Stimulated activated CD4-positive, alpha-beta T cell treated with anti-CD3 and anti-CD28 coated beads, Interleukin-1b, Interleukin-23, amount 100 ng/mL, for 24 hours (primary cell): ENCODE measurements at regions not wholly inside any gene's neighbourhood (a gene's known extent, or its start where the extent isn't known, plus 50 kb on each side); places are given as distances from the start of the nearest gene placed in this dataset.
"Not testable (repeated sequence)": the region's sequence is repeated elsewhere in the genome, so short reads cannot be mapped to it uniquely, and the experiment has no call there.

Experiments used
- DNase-seq, 4 experiments: peaks; one replicate each; pipeline ENCODE4 v3.0.0-alpha.2; 2020; ENCODE audit warnings: low read depth in 4 of 4, low spot score in 1 of 4

DNA sequence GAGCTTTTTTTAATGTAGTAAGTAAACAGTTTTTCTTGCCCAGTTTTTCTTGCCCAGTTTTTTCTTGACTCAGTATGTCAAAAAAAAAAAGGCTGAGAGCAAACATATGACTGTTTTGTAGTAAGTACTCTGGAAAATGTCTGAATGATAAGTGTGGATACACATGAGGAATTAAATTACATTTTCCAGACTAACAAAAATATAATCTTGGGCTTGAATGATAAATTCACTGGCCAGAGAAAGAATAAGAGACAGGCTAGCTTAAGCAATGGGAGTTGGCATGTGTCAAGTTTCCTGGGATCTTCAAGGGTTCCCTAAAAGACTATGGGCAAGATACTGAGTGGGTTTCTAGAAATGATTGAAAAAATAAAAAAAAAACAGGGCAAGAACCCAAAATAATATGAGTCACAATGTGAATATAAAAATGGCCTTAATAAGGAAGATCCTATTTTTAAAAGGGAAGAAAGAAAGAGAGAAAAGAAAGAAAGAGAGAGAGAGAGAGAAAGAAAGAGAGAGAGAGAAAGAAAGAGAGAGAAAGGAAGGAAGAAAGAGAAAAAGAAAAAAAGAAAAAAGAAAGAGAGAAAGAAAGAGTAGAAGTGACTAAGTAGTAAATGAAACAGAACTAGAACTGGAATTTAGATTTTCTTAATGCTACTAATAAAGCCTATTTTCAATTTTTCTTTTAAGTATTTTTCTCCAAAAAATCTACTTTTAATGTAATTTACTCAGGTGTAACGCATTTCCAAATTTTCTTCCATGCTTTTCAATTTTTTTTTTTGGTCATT lies 60.2 kb downstream of the TFPI2 start:
- no peak for DNase-seq

DNA sequence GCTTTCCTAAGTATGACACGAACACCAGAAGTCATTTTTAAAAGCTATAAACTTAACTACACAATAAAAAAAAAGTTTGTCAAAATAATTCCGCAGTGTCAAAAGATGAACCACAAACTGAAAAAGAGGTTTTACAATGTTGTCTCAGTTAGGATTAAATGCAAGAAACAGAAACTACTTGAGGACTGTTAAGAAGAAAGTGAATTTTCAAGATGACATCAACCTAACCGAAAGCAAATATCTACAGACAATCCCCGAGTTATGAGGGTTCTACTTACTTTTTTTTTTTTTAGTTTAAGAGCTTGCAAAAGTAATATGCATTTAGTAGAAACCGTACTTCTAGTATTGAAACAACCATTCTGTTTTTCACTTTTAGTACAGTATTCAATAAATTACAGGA lies 62.3 kb downstream of the TFPI2 start:
- no peak for DNase-seq

DNA sequence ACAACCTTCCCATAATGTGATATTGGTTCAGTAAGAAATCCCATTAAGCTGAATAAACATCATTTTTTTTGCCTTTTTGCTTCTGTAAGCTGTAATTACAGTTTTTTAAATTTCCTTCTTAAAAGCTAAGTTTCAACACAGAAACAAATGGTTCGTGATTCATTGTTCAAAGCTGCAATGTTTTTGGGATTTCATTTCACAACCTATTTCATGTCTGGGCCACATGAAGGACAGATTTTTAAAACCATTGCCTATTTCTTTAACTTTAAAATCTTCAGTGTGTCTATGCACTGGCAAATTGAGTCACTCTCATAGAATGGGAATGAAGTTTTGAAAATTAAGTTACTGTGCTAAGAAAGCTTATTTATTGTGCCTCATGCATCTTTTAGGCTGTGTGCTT lies 66.9 kb downstream of the TFPI2 start:
- DNase-seq: no peak

DNA sequence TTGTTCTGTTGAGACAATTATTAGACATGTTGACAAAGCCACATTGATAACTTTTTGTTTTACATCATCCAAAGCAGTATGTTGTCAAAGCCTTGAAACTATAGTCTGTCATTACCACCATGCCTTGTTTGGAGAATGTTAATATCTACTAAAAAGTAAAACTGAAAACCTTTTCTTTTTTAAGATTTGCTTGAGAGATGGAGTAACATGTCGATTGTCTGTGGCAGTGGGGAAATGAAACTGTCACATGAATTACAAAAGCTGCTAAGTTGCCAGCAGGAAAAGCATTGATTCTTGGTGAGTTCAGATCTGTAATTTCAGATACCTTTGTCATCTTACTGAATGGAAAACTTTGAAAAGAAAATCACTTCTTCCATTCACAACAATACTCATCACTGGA lies 69.1 kb downstream of the TFPI2 start:
- no peak for DNase-seq

DNA sequence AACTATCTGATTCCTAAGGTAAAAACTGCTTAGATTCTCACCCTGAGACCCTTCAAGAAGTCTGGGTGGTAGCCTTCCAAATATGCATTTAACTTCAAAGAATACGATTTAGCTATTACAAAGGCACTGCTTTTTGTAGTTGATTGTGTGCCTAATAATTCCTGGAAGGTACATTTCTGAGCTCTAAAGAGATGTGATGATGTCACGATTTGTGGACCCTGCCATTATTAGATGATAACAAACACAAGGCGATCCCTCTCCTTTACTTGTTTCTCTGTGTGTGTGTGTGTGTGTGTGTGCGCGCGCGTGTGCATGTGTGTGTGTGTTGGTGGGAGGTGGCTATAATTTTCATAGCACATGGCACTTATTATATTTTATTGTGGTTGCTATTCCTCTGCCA lies 70.9 kb downstream of the TFPI2 start:
- no peak for DNase-seq

DNA sequence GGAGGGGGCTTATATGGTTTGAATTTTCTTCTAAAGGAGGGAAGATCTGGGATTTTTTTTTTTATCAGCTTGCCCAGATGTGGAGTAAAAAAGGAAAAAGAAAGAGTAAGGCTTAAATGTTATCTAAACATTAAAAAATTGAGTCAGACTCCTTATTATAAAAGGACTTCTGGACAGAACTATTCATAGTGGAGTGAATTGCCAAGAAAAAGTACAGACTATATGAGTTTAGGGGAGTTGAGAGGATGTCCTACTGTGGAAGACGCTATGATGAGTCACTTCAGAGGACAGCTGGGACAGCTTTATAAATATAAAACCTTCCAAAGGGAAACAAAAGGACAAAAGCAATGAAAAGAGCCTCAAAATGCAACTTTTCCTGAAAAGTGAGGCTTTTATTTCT lies 73.0 kb downstream of the TFPI2 start:
- DNase-seq: no peak

DNA sequence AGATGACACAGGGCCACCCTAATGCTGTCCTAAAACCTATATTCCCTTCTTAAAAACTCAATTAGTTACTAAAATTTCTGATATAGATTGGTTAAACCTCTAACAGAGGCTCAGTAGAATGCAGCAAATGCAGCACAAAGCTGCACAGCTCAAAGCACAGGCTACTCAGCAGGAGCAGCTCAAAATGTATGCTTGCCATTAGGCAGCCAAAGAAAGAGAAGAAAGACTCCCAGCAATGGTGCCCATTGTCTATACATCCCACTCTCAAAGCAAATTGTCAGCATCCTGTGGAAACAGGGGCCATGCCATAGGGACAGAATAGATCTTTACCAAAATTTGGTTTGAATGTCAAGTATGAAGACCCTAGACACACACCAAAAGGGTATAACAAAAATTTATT lies 73.5 kb downstream of the TFPI2 start:
- DNase-seq: no peak

DNA sequence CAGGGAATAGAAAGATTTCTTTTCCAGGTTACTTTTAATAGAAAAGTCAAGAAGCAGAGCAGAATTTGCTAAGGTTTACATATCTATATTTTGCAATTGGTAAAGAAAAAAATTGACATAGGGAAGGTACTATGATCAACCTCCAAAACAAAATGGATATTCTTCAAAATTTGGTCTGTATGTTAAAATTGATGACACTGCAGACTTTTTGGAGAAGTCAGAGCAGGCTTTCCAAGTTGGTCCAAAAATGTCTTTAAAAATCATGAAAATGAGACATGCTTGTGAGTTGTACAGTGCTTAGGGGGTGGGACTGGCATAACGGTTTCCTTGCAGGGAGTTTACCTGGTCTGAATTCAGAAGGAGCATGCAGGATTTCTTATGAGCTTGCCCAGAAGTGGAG lies 77.0 kb downstream of the TFPI2 start:
- no peak for DNase-seq

DNA sequence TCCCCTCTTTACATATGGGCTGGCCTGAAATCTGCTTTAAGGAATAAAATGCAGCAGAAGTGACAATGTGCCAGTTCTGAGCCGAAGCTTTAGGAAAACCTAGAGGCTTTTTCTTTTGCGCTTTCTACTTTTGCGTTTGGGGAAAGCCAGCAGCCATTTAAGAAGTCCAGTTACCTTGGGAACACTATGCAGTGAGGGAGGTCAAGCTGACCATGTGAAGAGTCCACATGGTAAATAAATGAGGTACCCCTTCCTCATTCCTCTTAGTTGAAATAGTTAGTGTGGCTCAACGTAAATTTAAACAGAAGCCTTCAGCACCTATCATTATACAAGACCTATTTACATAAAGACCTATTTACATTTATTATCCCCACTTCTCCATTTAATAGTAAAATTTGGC lies 78.5 kb downstream of the TFPI2 start:
- DNase-seq: no peak

DNA sequence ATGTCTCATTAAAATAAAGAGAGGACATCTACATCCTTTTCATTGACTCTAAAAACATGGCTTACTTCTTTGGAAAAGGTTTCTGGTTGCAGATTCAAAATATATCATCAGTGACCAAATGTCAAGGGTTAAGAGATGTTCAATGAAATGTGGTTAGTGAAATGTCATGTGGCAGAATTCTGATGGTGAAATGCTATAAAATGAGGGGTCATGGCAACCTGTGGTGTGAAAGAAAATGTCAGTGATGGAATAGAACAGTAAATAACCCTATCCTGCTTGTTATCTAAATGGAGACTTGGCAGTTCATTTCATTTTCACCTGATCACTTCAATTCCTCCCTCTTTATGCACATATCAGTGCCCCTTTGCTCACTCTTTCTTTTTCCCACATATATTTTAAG lies 79.4 kb downstream of the TFPI2 start:
- no peak for DNase-seq

DNA sequence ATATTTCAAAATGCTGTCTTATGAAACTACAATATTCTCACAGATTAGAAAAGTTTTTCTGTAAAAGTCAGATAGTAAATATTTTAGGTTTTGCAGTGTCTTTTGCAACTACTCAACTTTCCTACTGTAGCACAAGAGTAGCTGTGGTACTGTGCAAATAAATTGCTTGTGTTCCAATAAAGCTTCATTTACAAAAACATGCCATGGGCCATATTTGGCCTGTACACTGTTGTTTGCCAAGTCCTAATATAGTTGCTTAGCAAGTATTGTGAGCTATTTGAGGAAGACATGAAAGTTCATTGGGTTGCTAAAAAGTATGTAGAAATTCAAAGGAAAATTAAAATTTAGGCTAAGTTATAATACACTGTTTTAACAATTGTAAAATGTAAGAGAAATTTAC lies 80.0 kb downstream of the TFPI2 start:
- no peak for DNase-seq

DNA sequence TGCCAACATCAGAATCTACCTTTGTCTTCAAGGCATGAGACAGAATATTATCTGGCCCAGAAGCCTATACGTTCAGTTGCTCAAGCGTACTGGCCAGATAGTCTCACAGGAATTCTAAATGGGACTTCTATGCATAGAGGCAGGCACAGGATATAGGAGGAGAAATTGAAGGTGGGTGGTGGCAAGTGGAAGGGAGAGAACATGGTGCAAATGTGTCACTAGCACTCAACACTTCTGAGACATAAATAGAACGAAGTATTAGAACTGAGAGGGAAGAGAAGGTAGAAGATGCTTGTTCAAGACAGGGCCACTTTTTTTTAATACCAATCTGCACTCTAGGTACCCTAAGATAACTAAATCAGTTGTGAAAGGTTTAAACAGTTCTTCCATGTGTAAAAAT lies 85.8 kb downstream of the TFPI2 start:
- no peak for DNase-seq

DNA sequence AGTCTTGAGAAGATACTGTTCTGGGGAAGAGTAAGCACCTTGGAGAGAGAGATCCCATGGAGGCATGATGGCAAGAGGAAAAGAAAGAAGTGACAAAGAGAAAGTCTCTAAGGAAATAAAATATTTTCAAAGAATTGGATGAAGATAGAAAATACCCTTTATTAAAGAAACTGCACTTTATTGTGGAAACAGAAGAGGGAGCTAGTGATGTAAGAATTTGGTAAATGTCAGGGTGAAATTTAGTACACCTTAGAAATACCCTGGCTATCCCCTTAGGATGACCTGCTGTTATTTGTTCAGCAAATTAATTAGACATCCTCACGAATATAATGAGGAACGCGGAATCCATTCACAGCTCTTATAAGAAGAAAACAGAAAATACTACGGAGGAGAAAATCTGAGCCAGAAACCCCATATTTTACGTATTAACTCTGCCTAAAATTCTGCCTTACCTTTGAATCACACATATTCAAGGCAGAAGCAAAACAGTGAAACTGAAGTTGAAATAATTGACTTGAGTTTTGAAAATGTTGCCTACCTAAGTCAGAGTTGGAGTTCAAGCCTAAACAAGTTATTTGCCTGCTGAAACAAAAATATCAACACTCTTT lies 90.7 kb downstream of the TFPI2 start:
- no peak for DNase-seq

DNA sequence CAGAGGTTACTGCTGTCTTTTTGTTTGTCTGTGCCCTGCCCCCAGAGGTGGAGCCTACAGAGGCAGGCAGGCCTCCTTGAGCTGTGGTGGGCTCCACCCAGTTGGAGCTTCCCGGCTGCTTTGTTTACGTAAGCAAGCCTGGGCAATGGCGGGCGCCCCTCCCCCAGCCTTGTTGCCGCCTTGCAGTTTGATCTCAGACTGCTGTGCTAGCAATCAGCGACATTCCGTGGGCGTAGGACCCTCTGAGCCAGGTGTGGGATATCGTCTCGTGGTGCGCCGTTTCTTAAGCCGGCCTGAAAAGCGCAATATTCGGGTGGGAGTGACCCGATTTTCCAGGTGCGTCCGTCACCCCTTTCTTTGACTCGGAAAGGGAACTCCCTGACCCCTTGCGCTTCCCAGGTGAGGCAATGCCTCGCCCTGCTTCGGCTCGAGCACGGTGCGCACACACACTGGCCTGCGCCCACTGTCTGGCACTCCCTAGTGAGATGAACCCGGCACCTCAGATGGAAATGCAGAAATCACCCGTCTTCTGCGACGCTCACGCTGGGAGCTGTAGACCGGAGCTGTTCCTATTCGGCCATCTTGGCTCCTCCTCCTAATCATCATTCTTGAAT lies 97.4 kb downstream of the TFPI2 start:
- not testable (repeated sequence) for DNase-seq

DNA sequence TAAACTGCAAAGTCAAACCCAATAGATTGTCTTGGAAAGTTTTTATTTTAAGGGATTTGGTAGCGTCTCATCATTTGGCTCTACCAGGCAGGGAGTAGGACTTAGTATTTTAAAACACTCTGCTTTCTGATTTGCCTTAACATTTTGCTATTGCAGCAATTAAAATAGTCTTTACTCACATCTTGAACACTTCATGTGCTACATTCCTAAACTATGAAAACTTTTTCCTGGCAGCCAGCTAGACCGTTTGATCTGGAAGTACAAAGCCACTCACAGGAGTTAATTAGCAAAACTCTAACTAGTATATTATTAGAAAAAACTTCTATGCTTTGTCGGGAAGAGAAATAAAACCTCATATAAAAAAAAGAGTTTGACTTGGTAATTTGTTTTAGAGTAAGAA lies 111.4 kb downstream of the TFPI2 start:
- no peak for DNase-seq

DNA sequence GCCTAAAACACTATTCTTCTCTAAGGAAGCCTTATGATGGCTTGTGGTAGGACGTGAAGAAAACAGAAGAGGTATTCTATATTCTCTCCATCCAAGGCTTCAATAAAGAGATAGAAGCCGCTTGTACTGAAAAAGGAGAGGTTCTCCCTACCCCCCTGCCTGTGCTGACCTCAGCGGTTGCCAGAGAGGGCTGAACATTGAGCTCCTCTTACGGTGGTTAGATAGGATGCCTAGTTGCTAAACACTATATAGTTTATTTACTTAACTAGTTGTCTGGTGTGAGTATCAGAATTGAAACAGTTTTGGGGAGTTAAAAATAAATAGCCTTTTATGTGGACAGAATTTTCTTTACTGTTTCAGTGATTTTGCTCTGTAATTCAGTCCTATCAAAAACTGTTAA lies 112.2 kb downstream of the TFPI2 start:
- DNase-seq: no peak

DNA sequence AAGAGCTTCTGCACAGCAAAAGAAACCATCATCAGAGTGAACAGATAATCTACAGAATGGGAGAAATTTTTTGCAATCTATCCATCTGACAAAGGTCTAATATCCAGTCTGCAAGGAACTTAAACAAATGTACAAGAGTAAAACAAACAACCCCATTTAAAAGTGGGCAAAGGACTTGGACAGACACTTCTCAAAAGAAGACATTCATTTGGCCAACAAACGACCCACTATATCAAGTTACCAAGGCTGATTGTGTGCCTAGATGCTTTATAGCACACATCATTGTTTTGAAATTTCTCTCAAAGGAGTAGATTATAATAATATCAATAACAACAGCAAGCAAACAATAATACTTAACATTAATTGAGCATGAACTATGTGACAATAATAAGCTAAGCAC lies 117.1 kb downstream of the TFPI2 start:
- DNase-seq: no peak

DNA sequence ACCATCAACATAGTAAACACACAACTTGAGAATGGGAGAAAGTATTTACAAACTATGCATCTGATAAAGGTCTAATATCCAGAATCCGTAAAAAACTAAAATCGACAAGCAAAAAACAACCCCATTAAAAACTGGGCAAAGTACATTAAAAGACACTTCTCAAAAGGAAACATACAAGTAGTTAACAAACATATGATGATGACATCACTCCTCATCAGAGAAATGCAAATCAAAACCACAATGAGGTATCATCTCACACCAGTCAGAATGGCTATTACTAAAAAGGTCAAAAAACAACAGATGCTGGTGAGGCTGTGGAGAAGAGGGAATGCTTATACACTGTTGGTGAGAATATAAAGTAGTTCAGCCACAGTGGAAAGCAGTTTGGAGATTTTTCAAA lies 125.1 kb downstream of the TFPI2 start:
- no peak for DNase-seq

DNA sequence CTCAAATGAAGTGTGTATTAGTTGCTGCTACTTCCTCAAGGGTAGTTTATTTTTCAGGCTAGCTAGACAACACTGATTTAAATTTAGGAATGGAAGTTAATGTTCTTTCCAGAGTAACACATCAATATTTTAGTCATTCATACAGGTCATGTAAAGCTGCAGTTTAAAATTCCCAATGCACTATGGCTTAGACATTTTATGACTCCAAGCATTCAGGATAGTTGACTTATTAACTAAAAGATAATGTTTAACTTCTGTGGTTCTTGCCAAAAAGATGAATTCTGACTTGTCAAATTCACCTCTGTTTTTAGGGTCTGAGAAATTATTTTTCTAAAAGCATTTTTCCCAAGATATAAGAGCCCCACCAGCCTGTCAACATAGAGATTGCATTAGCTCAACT lies 131.9 kb downstream of the TFPI2 start:
- no peak for DNase-seq

DNA sequence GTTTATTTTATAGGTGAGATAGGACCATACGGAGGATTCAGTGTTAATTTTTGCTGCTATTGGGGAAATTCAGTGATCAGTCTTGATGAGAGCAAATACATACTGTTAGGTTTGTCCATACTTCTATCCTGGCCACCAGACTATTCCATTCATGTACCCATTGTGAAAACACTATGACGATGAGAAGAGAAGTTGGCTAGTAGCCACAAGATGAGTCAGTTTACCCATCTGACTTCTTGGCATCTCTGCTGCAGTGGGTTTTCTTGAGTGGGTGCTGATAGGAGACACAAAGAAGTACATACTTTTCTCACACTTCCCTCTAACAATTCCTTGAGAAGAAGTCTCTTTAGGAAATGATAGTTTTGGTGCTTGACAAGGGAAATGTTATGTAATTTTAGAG lies 133.1 kb downstream of the TFPI2 start:
- no peak for DNase-seq

DNA sequence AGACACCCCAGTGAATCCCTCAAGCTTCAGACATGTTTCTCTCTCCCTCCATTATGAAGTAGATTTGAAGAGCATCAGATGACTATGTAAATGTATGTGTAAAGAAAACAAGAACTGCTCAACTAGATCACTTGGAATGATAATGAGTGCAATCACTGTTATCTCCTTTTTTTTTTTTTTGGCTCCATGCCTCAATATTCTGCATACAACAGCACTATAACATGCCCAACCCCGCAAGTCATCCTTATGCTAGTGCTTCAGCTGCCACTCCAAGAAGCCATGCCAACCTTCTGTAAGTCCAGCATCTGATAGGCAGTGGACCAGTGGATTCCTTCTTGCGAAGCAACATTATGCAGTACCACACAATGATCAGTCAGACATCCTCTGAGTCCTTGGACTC lies 133.7 kb downstream of the TFPI2 start:
- no peak for DNase-seq

DNA sequence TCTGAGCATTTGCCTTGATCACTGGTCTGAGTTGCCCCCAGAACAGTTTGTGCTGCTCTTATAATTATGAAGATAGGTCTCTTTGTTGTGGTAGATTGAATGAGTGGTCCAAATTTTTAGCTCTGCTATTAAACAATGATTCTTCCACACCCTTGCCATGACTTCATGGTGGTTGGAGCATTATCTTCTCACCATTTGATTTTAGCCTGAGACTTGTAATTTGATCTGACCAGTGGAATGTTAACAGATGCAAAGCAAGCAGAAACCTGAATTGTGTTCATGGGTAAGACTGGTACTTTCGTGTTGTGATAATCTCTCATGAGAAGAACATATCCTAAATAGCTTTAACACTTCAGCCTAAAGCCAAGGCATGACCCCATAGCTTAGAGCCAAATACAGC lies 139.1 kb downstream of the TFPI2 start:
- DNase-seq: no peak

DNA sequence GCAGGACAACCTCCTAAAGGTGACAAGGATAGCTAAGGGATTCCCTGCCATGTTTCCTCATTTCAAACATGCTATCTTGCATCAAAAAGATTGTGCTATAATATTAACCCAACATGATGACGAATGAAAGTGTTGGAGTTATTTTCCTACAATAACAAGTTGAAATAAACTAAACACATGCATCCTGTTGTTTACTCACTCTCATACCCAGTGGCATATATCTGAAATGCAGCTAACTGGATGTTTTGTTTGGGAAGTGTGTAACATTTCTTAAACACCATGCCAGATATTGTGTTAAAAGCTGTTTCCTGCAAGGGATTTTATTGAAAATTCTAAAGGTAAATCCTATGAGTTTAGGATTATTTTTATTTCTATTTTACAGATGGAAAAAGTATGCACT lies 139.6 kb downstream of the TFPI2 start:
- DNase-seq: no peak
